ENCODE measurements at regions not wholly inside any gene's neighbourhood (a gene's known extent, or its start where the extent isn't known, plus 50 kb on each side); places are given as distances from the start of the nearest gene placed in this dataset.

- Histone ChIP-seq H3K36me3 (no peaks in the 10 kb centered on the region), H3K4me3 (no peak overlapping the region), H3K27ac (no peak overlapping the region), H3K4me1 (no peaks in the 10 kb centered on the region), H3K9me3 (no peaks in the 10 kb centered on the region), H3K27me3 (no peaks in the 10 kb centered on the region)
- no peak for ATAC-seq
- no peak for DNase-seq
- TF ChIP-seq CTCF (IDR thresholded peaks at IDR 0.05) = no peak
- intact Hi-C loops (cut with DNase I) = no loop called here
Measured at GRCh38 chr13:38620876-38621275, 66.0 kb upstream of the FREM2 start.

- Histone ChIP-seq H3K9me3 (no peaks in the 10 kb centered on the region), H3K27me3 (no peaks in the 10 kb centered on the region), H3K36me3 (no peaks in the 10 kb centered on the region), H3K27ac (no peak overlapping the region), H3K4me3 (no peak overlapping the region), H3K4me1 (no peaks in the 10 kb centered on the region)
- intact Hi-C loops (cut with DNase I) = no loop called here
- ATAC-seq (no peak), DNase-seq (no peak)
- no peak for TF ChIP-seq CTCF (IDR thresholded peaks at IDR 0.05)
Measured at GRCh38 chr13:38624822-38625221, 62.1 kb upstream of the FREM2 start.

GRCh38 chr13:38628554-38628953 lies 58.3 kb upstream of the FREM2 start:
- H3K4me3 ChIP-seq = no peak overlapping the region
- no peaks in the 10 kb centered on the region for H3K4me1 ChIP-seq
- H3K9me3 ChIP-seq = no peaks in the 10 kb centered on the region
- DNase-seq (no peak), ATAC-seq (no peak)
- TF ChIP-seq CTCF (IDR thresholded peaks at IDR 0.05) = no peak
- intact Hi-C loops (cut with DNase I) = no loop called here
- H3K27ac ChIP-seq = no peak overlapping the region
- no peaks in the 10 kb centered on the region for H3K36me3 ChIP-seq
- no peaks in the 10 kb centered on the region for H3K27me3 ChIP-seq

GRCh38 chr13:38630780-38631179 lies 56.1 kb upstream of the FREM2 start:
- TF ChIP-seq CTCF (IDR thresholded peaks at IDR 0.05) = no peak
- H3K27ac ChIP-seq = no peak overlapping the region
- H3K4me1 ChIP-seq = no peaks in the 10 kb centered on the region
- H3K9me3 ChIP-seq = no peaks in the 10 kb centered on the region
- H3K27me3 ChIP-seq = no peaks in the 10 kb centered on the region
- DNase-seq (no peak), ATAC-seq (peak; percentile 27)
- no peak overlapping the region for H3K4me3 ChIP-seq
- intact Hi-C loops (cut with DNase I) = no loop called here
- no peaks in the 10 kb centered on the region for H3K36me3 ChIP-seq

GRCh38 chr13:38635030-38635429 lies 51.8 kb upstream of the FREM2 start:
- H3K27ac ChIP-seq = no peak overlapping the region
- no peaks in the 10 kb centered on the region for H3K4me1 ChIP-seq
- H3K27me3 ChIP-seq = no peaks in the 10 kb centered on the region
- H3K9me3 ChIP-seq = no peaks in the 10 kb centered on the region
- no peak for DNase-seq
- no peak for TF ChIP-seq CTCF (IDR thresholded peaks at IDR 0.05)
- no peaks in the 10 kb centered on the region for H3K36me3 ChIP-seq
- ATAC-seq = no peak
- H3K4me3 ChIP-seq = no peak overlapping the region
- intact Hi-C loops (cut with DNase I) = no loop called here

GRCh38 chr13:38636073-38636472 lies 50.8 kb upstream of the FREM2 start:
- intact Hi-C loops (cut with DNase I) = no loop called here
- H3K27me3 ChIP-seq = no peaks in the 10 kb centered on the region
- no peaks in the 10 kb centered on the region for H3K4me1 ChIP-seq
- DNase-seq (no peak), ATAC-seq (no peak)
- TF ChIP-seq CTCF (IDR thresholded peaks at IDR 0.05) = no peak
- H3K4me3 ChIP-seq = no peak overlapping the region
- H3K9me3 ChIP-seq = no peaks in the 10 kb centered on the region
- H3K36me3 ChIP-seq = no peaks in the 10 kb centered on the region
- no peak overlapping the region for H3K27ac ChIP-seq
